Endothelial cell of umbilical vein (primary cell): ENCODE measurements at regions not wholly inside any gene's neighbourhood (a gene's known extent, or its start where the extent isn't known, plus 50 kb on each side); places are given as distances from the start of the nearest gene placed in this dataset.

Experiments used
- BruUV-seq: library from RNA; stranded (reverse); fragments of 400-500 nt; replicated peaks from 2 replicates; lab custom pipeline; 2021; lab: Mats Ljungman, UMichigan
- CTCF ChIA-PET: fragments of 300-600, 350-600 bp; sonication (Branson Sonifier 250); formaldehyde crosslinking; loops from one replicate; lab custom pipeline; 2021; ENCODE audit warnings: antibody characterized with exemption, inconsistent platforms; lab: Charles Lee
- POLR2A ChIA-PET: fragments of 300-600, 350-600 bp; sonication (Branson Sonifier 250); formaldehyde crosslinking; loops from one replicate; lab custom pipeline; 2021; ENCODE audit warnings: antibody characterized with exemption, inconsistent platforms; lab: Charles Lee
- DNase-seq: peaks from one replicate; pipeline ENCODE4 v3.0.0-alpha.2; 2011; ENCODE audit warnings: low read depth, low spot score
- FAIRE-seq: peaks from 2 replicates; lab custom pipeline; 2011; peaks lifted over from hg19 to GRCh38; lab: Jason Lieb, UNC
- H2AFZ ChIP-seq: 2 replicates; pipeline ENCODE4 v1.6.0; 2012; ENCODE audit warnings: low read depth, low read length, control low read depth, inconsistent platforms
- H3K27ac ChIP-seq: 2 replicates; pipeline ENCODE4 v1.5.1; 2011; ENCODE audit warnings: low read depth, mild to moderate bottlenecking, control low read depth, low read length, moderate library complexity; ENCODE audit not compliant: insufficient read depth
- H3K27me3 ChIP-seq, 2 experiments: 2 replicates each; pipeline versions ENCODE4 v1.6.0 to v1.6.1; 2011; ENCODE audit warnings: low read length in 2 of 2, mixed read lengths in 1 of 2; ENCODE audit not compliant: control insufficient read depth in 2 of 2, insufficient read depth in 2 of 2
- H3K36me3 ChIP-seq, 2 experiments: 2 replicates in 1 of 2; 3 replicates in 1 of 2; pipeline ENCODE4 v1.5.1; 2011; ENCODE audit warnings: low read length in 2 of 2, mild to moderate bottlenecking in 1 of 2, moderate library complexity in 1 of 2; ENCODE audit not compliant: control insufficient read depth in 2 of 2, insufficient read depth in 2 of 2; ENCODE audit errors: extremely low read depth in 1 of 2
- H3K4me1 ChIP-seq: 3 replicates; pipeline ENCODE4 v1.5.1; 2011; ENCODE audit warnings: mild to moderate bottlenecking, low read length; ENCODE audit not compliant: control insufficient read depth, insufficient read depth; ENCODE audit errors: extremely low read depth
- H3K4me2 ChIP-seq: 2 replicates; pipeline ENCODE4 v1.6.1; 2011; ENCODE audit warnings: low read length, control low read depth, mixed read lengths; ENCODE audit not compliant: insufficient read depth
- H3K4me3 ChIP-seq, 3 experiments: fragments of 200-600 bp in 1 of 3; sonication (generic), shearing (Covaris generic) in 1 of 3; replicated peaks in 1 of 3; 2 replicates each; pipeline ENCODE4 v1.5.1; 2011 to 2016; ENCODE audit warnings: control low read depth in 3 of 3, low read length in 3 of 3, mild to moderate bottlenecking in 2 of 3, inconsistent platforms in 1 of 3, low read depth in 1 of 3, moderate library complexity in 1 of 3; ENCODE audit not compliant: insufficient read depth in 1 of 3
- H3K79me2 ChIP-seq: 2 replicates; pipeline ENCODE4 v1.6.0; 2012; ENCODE audit warnings: low read length, inconsistent platforms; ENCODE audit not compliant: control insufficient read depth, insufficient read depth
- H3K9ac ChIP-seq: replicated peaks from 2 replicates; pipeline ENCODE3; 2011; ENCODE audit warnings: low read length, control low read depth; ENCODE audit not compliant: insufficient read depth; ENCODE audit errors: extremely low read depth
- H3K9me1 ChIP-seq: replicated peaks from 3 replicates; pipeline ENCODE4 v1.6.0; 2011; ENCODE audit warnings: mild to moderate bottlenecking, low read length; ENCODE audit not compliant: control insufficient read depth, insufficient read depth; ENCODE audit errors: extremely low read depth
- H3K9me3 ChIP-seq: replicated peaks from 2 replicates; pipeline ENCODE4 v1.5.1; 2012; ENCODE audit warnings: low read length, inconsistent platforms; ENCODE audit not compliant: control insufficient read depth, insufficient read depth
- H4K20me1 ChIP-seq: replicated peaks from 2 replicates; pipeline ENCODE3; 2011; ENCODE audit warnings: mild to moderate bottlenecking, low read length; ENCODE audit not compliant: control insufficient read depth, insufficient read depth; ENCODE audit errors: extremely low read depth
- EZH2 ChIP-seq: IDR thresholded peaks from 2 replicates; pipeline ENCODE4 v1.6.1; 2012; ENCODE audit warnings: borderline replicate concordance, low read depth, mild to moderate bottlenecking, moderate library complexity, low read length, inconsistent platforms; ENCODE audit not compliant: severe bottlenecking
- FOS ChIP-seq: IDR thresholded peaks from 2 replicates; pipeline ENCODE4 v1.6.1; 2011; ENCODE audit warnings: mild to moderate bottlenecking, low read length, moderate library complexity, borderline replicate concordance; ENCODE audit not compliant: insufficient read depth
- GATA2 ChIP-seq: IDR thresholded peaks from 2 replicates; pipeline ENCODE4 v1.7.0; 2011; ENCODE audit warnings: low read depth, mild to moderate bottlenecking, moderate library complexity, mixed read lengths, low read length; ENCODE audit not compliant: insufficient read length, insufficient read depth
- JUN ChIP-seq: IDR thresholded peaks from 2 replicates; pipeline ENCODE4 v1.6.1; 2011; ENCODE audit warnings: borderline replicate concordance, low read depth; ENCODE audit not compliant: insufficient read length, insufficient read depth
- POLR2A ChIP-seq: IDR thresholded peaks from 2 replicates; pipeline ENCODE4 v1.6.1; 2012; ENCODE audit warnings: low read depth, mild to moderate bottlenecking, control low read depth, low read length
- POLR2AphosphoS5 ChIP-seq: IDR thresholded peaks from 2 replicates; pipeline ENCODE4 v1.6.1; 2012; ENCODE audit warnings: low read depth, mild to moderate bottlenecking, control low read depth, low read length, moderate library complexity; ENCODE audit not compliant: insufficient read depth
- dilution Hi-C: fragments of 300-500 bp; cut with MboI; formaldehyde crosslinking; loops from one replicate; pipeline ENCODE4 v1.15.0; 2019; ENCODE audit warnings: low sequenced_read_pairs; ENCODE audit not compliant: extremely low pct_ligation_motif_present
- intact Hi-C: fragments of 100-400 bp; cut with micrococcal nuclease; formaldehyde crosslinking; loops from one replicate; pipeline ENCODE4 v1.10.0; 2022
- TF ChIP-seq, protein P1 (sequence below): IDR thresholded peaks from 2 replicates; pipeline ENCODE4 v1.6.1; 2011; ENCODE audit not compliant: insufficient read depth, insufficient read length
- TF ChIP-seq, protein P2 (sequence below), 2 donors: IDR thresholded peaks; 1 replicate in 1 of 2; 2 replicates in 1 of 2; pipeline ENCODE4 v1.5.1; 2011; ENCODE audit warnings: low read length in 2 of 2, mild to moderate bottlenecking in 2 of 2, moderate library complexity in 2 of 2, control low read depth in 1 of 2, inconsistent platforms in 1 of 2, low read depth in 1 of 2; ENCODE audit not compliant: insufficient read depth in 1 of 2; ENCODE audit errors: extremely low read depth in 1 of 2

DNA sequence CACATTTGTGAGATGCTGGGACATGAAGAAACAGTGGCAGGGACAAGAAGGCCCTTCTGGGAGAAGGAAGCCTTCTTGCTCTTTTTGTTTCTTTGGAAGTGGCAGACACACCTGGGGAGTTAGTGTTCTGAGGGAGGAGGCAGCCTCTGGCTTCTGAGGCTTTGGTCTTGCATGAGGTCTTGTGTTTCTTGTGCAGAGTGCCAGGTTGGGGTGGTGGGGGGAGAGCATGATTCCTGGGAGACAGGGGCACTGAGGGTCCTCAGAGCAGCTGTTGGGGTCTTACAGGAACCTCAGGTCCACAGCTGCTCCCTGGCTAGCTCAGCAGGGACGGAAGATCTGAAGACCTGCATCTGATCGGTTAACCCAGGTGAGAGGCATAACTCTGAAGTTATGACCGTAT is 167.5 kb upstream of the ZNF536 start:
- no TSS peak for BruUV-seq
- Histone ChIP-seq H3K4me2 (no peak overlapping the region), H3K9me1 (no peaks in the 10 kb centered on the region), H3K27me3 (no peaks in the 10 kb centered on the region), H3K36me3 (no peaks in the 10 kb centered on the region), H3K27ac (no peak overlapping the region), H3K9me3 (no peaks in the 10 kb centered on the region), H3K9ac (no peak overlapping the region), H4K20me1 (no peaks in the 10 kb centered on the region), H2AFZ (no peak overlapping the region), H3K4me3 (no peak overlapping the region), H3K4me1 (no peaks in the 10 kb centered on the region), H3K79me2 (no peaks in the 10 kb centered on the region)
- dilution Hi-C loops (no loop called here), intact Hi-C loops (no loop called here)
- CTCF ChIA-PET: no interaction called here
- POLR2A ChIA-PET: no interaction called here
- FAIRE-seq: no peak
- TF ChIP-seq JUN (no peak), EZH2 (no peak), FOS (no peak), POLR2AphosphoS5 (no peak), GATA2 (no peak), POLR2A (no peak)
- TF ChIP-seq, protein P1, sequence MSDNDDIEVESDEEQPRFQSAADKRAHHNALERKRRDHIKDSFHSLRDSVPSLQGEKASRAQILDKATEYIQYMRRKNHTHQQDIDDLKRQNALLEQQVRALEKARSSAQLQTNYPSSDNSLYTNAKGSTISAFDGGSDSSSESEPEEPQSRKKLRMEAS: no peak
- TF ChIP-seq, protein P2, sequence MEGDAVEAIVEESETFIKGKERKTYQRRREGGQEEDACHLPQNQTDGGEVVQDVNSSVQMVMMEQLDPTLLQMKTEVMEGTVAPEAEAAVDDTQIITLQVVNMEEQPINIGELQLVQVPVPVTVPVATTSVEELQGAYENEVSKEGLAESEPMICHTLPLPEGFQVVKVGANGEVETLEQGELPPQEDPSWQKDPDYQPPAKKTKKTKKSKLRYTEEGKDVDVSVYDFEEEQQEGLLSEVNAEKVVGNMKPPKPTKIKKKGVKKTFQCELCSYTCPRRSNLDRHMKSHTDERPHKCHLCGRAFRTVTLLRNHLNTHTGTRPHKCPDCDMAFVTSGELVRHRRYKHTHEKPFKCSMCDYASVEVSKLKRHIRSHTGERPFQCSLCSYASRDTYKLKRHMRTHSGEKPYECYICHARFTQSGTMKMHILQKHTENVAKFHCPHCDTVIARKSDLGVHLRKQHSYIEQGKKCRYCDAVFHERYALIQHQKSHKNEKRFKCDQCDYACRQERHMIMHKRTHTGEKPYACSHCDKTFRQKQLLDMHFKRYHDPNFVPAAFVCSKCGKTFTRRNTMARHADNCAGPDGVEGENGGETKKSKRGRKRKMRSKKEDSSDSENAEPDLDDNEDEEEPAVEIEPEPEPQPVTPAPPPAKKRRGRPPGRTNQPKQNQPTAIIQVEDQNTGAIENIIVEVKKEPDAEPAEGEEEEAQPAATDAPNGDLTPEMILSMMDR (IDR thresholded peaks at IDR 0.05; ENCODE audit: extremely low read depth in 1 of 2, insufficient read depth in 1 of 2, low read depth in 1 of 2, low read length in 2 of 2): no peak
- no peak for DNase-seq
